Vagina (tissue), 2 donors: ENCODE measurements at regions not wholly inside any gene's neighbourhood (a gene's known extent, or its start where the extent isn't known, plus 50 kb on each side); places are given as distances from the start of the nearest gene placed in this dataset.
A peak's percentile ranks its signal among the peaks of the same experiment; 100 is the strongest.
"Not testable (repeated sequence)": the region's sequence is repeated elsewhere in the genome, so short reads cannot be mapped to it uniquely, and the experiment has no call there.

Experiments used
- DNase-seq, 2 donors: peaks; one replicate each; pipeline ENCODE4 v3.0.0-alpha.2; 2017; ENCODE audit errors: extremely low spot score in 2 of 2
- H3K27ac ChIP-seq: fragments of 200-600 bp; sonication (generic); one replicate; pipeline ENCODE4 v1.5.1; 2019
- H3K27me3 ChIP-seq: fragments of 200-600 bp; sonication (generic); one replicate; pipeline ENCODE4 v1.5.1; 2019
- H3K36me3 ChIP-seq, 2 donors: fragments of 200-600 bp; sonication (generic); one replicate each; pipeline ENCODE4 v1.5.1; 2017 to 2019
- H3K4me1 ChIP-seq: fragments of 200-600 bp; sonication (generic); one replicate; pipeline ENCODE4 v1.5.1; 2019
- H3K4me3 ChIP-seq, 2 donors: fragments of 200-600 bp; sonication (generic); 1 replicate in 1 of 2; 2 replicates in 1 of 2; pipeline ENCODE4 v1.5.1; 2016 to 2019
- H3K9me3 ChIP-seq: fragments of 200-600 bp; sonication (generic); one replicate; pipeline ENCODE4 v1.5.1; 2019
- CTCF ChIP-seq, 3 experiments: fragments of 450-650 bp in 2 of 3; fragments of 200-600 bp in 1 of 3; sonication (generic) in 1 of 3; IDR thresholded peaks; one replicate each; pipeline ENCODE4 v1.5.1; 2017 to 2019; ENCODE audit warnings: antibody characterized with exemption in 3 of 3, mild to moderate bottlenecking in 2 of 3, moderate library complexity in 2 of 3
- POLR2A ChIP-seq, 2 donors: fragments of 450-650 bp; IDR thresholded peaks; one replicate each; pipeline ENCODE4 v1.6.1; 2017; ENCODE audit warnings: antibody characterized with exemption in 2 of 2, mild to moderate bottlenecking in 2 of 2, moderate library complexity in 2 of 2
- POLR2AphosphoS5 ChIP-seq, 2 donors: sonication (generic); formaldehyde crosslinking; IDR thresholded peaks; one replicate each; pipeline ENCODE4 v1.9.0; 2017; ENCODE audit warnings: antibody characterized with exemption in 2 of 2, mild to moderate bottlenecking in 2 of 2, low read depth in 1 of 2; ENCODE audit not compliant: insufficient read depth in 1 of 2
- intact Hi-C: fragments of 100-400 bp; cut with DNase I; formaldehyde crosslinking; loops from one replicate; pipeline ENCODE4 v1.15.1; 2023

GRCh38 chr5:179405426-179406030 is 60.3 kb upstream of the ADAMTS2 start:
- peak; percentile 64 to 74 for DNase-seq
- Histone ChIP-seq H3K27ac (peak overlapping the region; percentile 54), H3K36me3 (no peaks in the 10 kb centered on the region), H3K9me3 (no peaks in the 10 kb centered on the region), H3K27me3 (no peaks in the 10 kb centered on the region), H3K4me1 (peaks cover 21% of the 10 kb centered on the region), H3K4me3 (no peak overlapping the region)
- no peak for TF ChIP-seq CTCF (IDR thresholded peaks at IDR 0.05)
- TF ChIP-seq POLR2AphosphoS5 (IDR thresholded peaks at IDR 0.05; ENCODE audit: insufficient read depth in 1 of 2, low read depth in 1 of 2): no peak
- no peak for TF ChIP-seq POLR2A (IDR thresholded peaks at IDR 0.05)
- intact Hi-C loops: no loop called here

- Histone ChIP-seq H3K9me3 (no peaks in the 10 kb centered on the region), H3K4me1 (peaks cover 21% of the 10 kb centered on the region), H3K36me3 (no peaks in the 10 kb centered on the region), H3K27ac (no peak overlapping the region), H3K27me3 (no peaks in the 10 kb centered on the region), H3K4me3 (no peak overlapping the region)
- intact Hi-C loops: no loop called here
- peak; percentile 29 to 52 for DNase-seq
- TF ChIP-seq POLR2AphosphoS5 (IDR thresholded peaks at IDR 0.05; ENCODE audit: insufficient read depth in 1 of 2, low read depth in 1 of 2): no peak
- no peak for TF ChIP-seq CTCF (IDR thresholded peaks at IDR 0.05)
- TF ChIP-seq POLR2A (IDR thresholded peaks at IDR 0.05): no peak
Measured at GRCh38 chr5:179405054-179405416, 59.8 kb upstream of the ADAMTS2 start.

GRCh38 chr5:179404321-179405053 is 59.2 kb upstream of the ADAMTS2 start:
- intact Hi-C loops: no loop called here
- peak; percentile 80 to 87 for DNase-seq
- TF ChIP-seq POLR2A (IDR thresholded peaks at IDR 0.05) (no peak), POLR2AphosphoS5 (IDR thresholded peaks at IDR 0.05; ENCODE audit: insufficient read depth in 1 of 2, low read depth in 1 of 2) (no peak), CTCF (IDR thresholded peaks at IDR 0.05) (no peak)

GRCh38 chr5:179403426-179404147 is 58.3 kb upstream of the ADAMTS2 start:
- Histone ChIP-seq H3K4me3 (no peak overlapping the region), H3K9me3 (no peaks in the 10 kb centered on the region), H3K4me1 (peaks cover 21% of the 10 kb centered on the region), H3K27me3 (no peaks in the 10 kb centered on the region), H3K36me3 (no peaks in the 10 kb centered on the region), H3K27ac (no peak overlapping the region)
- intact Hi-C loops: no loop called here
- TF ChIP-seq CTCF (IDR thresholded peaks at IDR 0.05) (no peak), POLR2AphosphoS5 (IDR thresholded peaks at IDR 0.05; ENCODE audit: insufficient read depth in 1 of 2, low read depth in 1 of 2) (no peak), POLR2A (IDR thresholded peaks at IDR 0.05) (no peak)
- DNase-seq: peak; percentile 69 to 74

More at GRCh38 chr5:179404321-179405053, 59.2 kb upstream of the ADAMTS2 start:
- Histone ChIP-seq H3K9me3 (no peaks in the 10 kb centered on the region), H3K4me1 (peaks cover 21% of the 10 kb centered on the region), H3K4me3 (no peak overlapping the region), H3K27ac (no peak overlapping the region), H3K27me3 (no peaks in the 10 kb centered on the region), H3K36me3 (no peaks in the 10 kb centered on the region)

GRCh38 chr5:179400435-179400834 is 55.2 kb upstream of the ADAMTS2 start:
- H3K27me3 ChIP-seq, intact Hi-C loops, H3K27ac ChIP-seq, H3K36me3 ChIP-seq, H3K4me1 ChIP-seq, H3K4me3 ChIP-seq, H3K9me3 ChIP-seq: not testable (repeated sequence)
- peak in 1 of 2 donors; percentile 49 for DNase-seq
